ENCODE measurements at regions not wholly inside any gene's neighbourhood (a gene's known extent, or its start where the extent isn't known, plus 50 kb on each side); places are given as distances from the start of the nearest gene placed in this dataset.

GRCh38 chr9:12457237-12457636 lies 235.9 kb upstream of the TYRP1 start:
- TF ChIP-seq CTCF (IDR thresholded peaks at IDR 0.05) (no peak), RELA (CRISPR knock-in tag; IDR thresholded peaks at IDR 0.05; ENCODE audit: borderline replicate concordance) (no peak), NFYB (CRISPR knock-in tag; conservative IDR thresholded peaks at IDR 0.05; ENCODE audit: low read depth) (no peak), ZNF423 (CRISPR knock-in tag; IDR thresholded peaks at IDR 0.05) (no peak)
- TF ChIP-seq, protein P1, sequence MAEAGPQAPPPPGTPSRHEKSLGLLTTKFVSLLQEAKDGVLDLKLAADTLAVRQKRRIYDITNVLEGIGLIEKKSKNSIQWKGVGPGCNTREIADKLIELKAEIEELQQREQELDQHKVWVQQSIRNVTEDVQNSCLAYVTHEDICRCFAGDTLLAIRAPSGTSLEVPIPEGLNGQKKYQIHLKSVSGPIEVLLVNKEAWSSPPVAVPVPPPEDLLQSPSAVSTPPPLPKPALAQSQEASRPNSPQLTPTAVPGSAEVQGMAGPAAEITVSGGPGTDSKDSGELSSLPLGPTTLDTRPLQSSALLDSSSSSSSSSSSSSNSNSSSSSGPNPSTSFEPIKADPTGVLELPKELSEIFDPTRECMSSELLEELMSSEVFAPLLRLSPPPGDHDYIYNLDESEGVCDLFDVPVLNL (CRISPR knock-in tag; IDR thresholded peaks at IDR 0.05; ENCODE audit: borderline replicate concordance, low read depth): no peak
